Panc1 (cell line): ENCODE measurements at regions not wholly inside any gene's neighbourhood (a gene's known extent, or its start where the extent isn't known, plus 50 kb on each side); places are given as distances from the start of the nearest gene placed in this dataset.

ENCODE experiments used
- ATAC-seq: fragments of 200-7000 bp; cut with Tn5 transposase; 2 replicates; pipeline ENCODE4 v1.9.1; 2020; ENCODE audit warnings: mild to moderate bottlenecking, moderate library complexity
- BruUV-seq: library from RNA; stranded (reverse); fragments of 400-500 nt; replicated peaks from 2 replicates; lab custom pipeline; 2021; lab: Mats Ljungman, UMichigan
- CTCF ChIA-PET: fragments of 300-600 bp; sonication (Branson Sonifier 250); formaldehyde crosslinking; loops from one replicate; lab custom pipeline; 2022; ENCODE audit warnings: antibody characterized with exemption; lab: Charles Lee
- POLR2A ChIA-PET: fragments of 300-600 bp; sonication (Branson Sonifier 250); formaldehyde crosslinking; loops from one replicate; lab custom pipeline; 2022; ENCODE audit warnings: antibody characterized with exemption; lab: Charles Lee
- DNase-seq: peaks from one replicate; pipeline ENCODE4 v3.0.0-alpha.2; 2010; ENCODE audit warnings: low read depth, low spot score
- H3K27ac ChIP-seq: 2 replicates; pipeline ENCODE4 v1.5.1; 2011; ENCODE audit warnings: mild to moderate bottlenecking, low read length, inconsistent platforms
- H3K27me3 ChIP-seq: fragments of 200-500 bp; sonication (Bioruptor generic); 2 replicates; pipeline ENCODE4 v1.6.0; 2014; ENCODE audit warnings: low read length, inconsistent platforms; ENCODE audit not compliant: control insufficient read depth, insufficient read depth
- H3K36me3 ChIP-seq: fragments of 200-500 bp; sonication (Bioruptor generic); 2 replicates; pipeline ENCODE4 v1.5.1; 2014; ENCODE audit warnings: inconsistent platforms, mild to moderate bottlenecking, low read length, moderate library complexity; ENCODE audit not compliant: control insufficient read depth, insufficient read depth
- H3K4me1 ChIP-seq: 2 replicates; pipeline ENCODE4 v1.5.1; 2011; ENCODE audit warnings: inconsistent platforms, mild to moderate bottlenecking, low read length, moderate library complexity; ENCODE audit not compliant: control insufficient read depth, insufficient read depth
- H3K4me3 ChIP-seq, 2 experiments: 2 replicates each; pipeline ENCODE4 v1.5.1; 2011 to 2012; ENCODE audit warnings: low read depth in 2 of 2, low read length in 2 of 2, mild to moderate bottlenecking in 2 of 2, inconsistent platforms in 1 of 2, moderate library complexity in 1 of 2
- H3K9me3 ChIP-seq: fragments of 200-500 bp; sonication (Bioruptor generic); 2 replicates; pipeline ENCODE4 v1.5.1; 2014; ENCODE audit warnings: low read depth, mild to moderate bottlenecking, inconsistent platforms, low read length, moderate library complexity; ENCODE audit not compliant: control insufficient read depth, insufficient read depth
- CTCF ChIP-seq: fragments of 450-650 bp; IDR thresholded peaks from 2 replicates; pipeline ENCODE4 v1.5.1; 2017; ENCODE audit warnings: mild to moderate bottlenecking
- POLR2AphosphoS5 ChIP-seq: IDR thresholded peaks from 2 replicates; pipeline ENCODE4 v1.6.1; 2012; ENCODE audit warnings: mild to moderate bottlenecking, low read depth, low read length, moderate library complexity
- REST ChIP-seq, 2 experiments: IDR thresholded peaks; 2 replicates each; pipeline ENCODE4 v1.6.1; 2011 to 2012; ENCODE audit warnings: low read depth in 2 of 2, control low read depth in 1 of 2, low read length in 1 of 2, mild to moderate bottlenecking in 1 of 2, moderate library complexity in 1 of 2; ENCODE audit not compliant: insufficient read depth in 1 of 2
- SIN3A ChIP-seq: IDR thresholded peaks from 2 replicates; pipeline ENCODE4 v1.6.1; 2012; ENCODE audit warnings: low read depth, mild to moderate bottlenecking, low read length, moderate library complexity, borderline replicate concordance; ENCODE audit not compliant: insufficient read depth
- TCF7L2 ChIP-seq: IDR thresholded peaks from 2 replicates; pipeline ENCODE4 v1.6.1; 2011; ENCODE audit warnings: mild to moderate bottlenecking, low read depth, low read length, inconsistent platforms
- in situ Hi-C: cut with HindIII; loops from 2 replicates; pipeline ENCODE4 v1.10.0; 2016; ENCODE audit warnings: low sequenced_read_pairs, low pct_unique_long_range_greater_than_20kb
- intact Hi-C: fragments of 100-400 bp; cut with micrococcal nuclease; formaldehyde crosslinking; loops from one replicate; pipeline ENCODE4 v1.10.0; 2022; ENCODE audit not compliant: unreplicated experiment

- ChIA-PET POLR2A (no interaction called here), CTCF (no interaction called here)
- Histone ChIP-seq H3K27me3 (no peaks in the 10 kb centered on the region), H3K27ac (no peak overlapping the region), H3K4me3 (no peak overlapping the region), H3K4me1 (no peaks in the 10 kb centered on the region), H3K36me3 (no peaks in the 10 kb centered on the region), H3K9me3 (peaks cover 3% of the 10 kb centered on the region; the same call in 1 of the 2 replicates)
- TF ChIP-seq TCF7L2 (no peak), SIN3A (no peak), POLR2AphosphoS5 (no peak), REST (IDR thresholded peaks at IDR 0.05; ENCODE audit: insufficient read depth in 1 of 2, low read depth in 2 of 2, low read length in 1 of 2) (no peak), CTCF (no peak)
- in situ Hi-C loops (no loop called here), intact Hi-C loops (no loop called here)
- BruUV-seq, result no TSS peak
- ATAC-seq, result no peak
- no peak for DNase-seq
Measured at GRCh38 chr7:41517771-41518170, 185.1 kb downstream of the INHBA start.

- Histone ChIP-seq H3K27me3 (no peaks in the 10 kb centered on the region), H3K36me3 (no peaks in the 10 kb centered on the region), H3K4me3 (no peak overlapping the region), H3K9me3 (no peaks in the 10 kb centered on the region), H3K4me1 (no peaks in the 10 kb centered on the region), H3K27ac (no peak overlapping the region)
- no TSS peak for BruUV-seq
- intact Hi-C loops (no loop called here), in situ Hi-C loops (no loop called here)
- ATAC-seq, result no peak; the same call in 1 of the 2 replicates
- CTCF ChIA-PET, result no interaction called here
- POLR2A ChIA-PET, result no interaction called here
- DNase-seq, result peak; percentile 41
- no peak for TF ChIP-seq TCF7L2
- no peak for TF ChIP-seq CTCF
- TF ChIP-seq SIN3A, result no peak
- TF ChIP-seq REST (IDR thresholded peaks at IDR 0.05; ENCODE audit: insufficient read depth in 1 of 2, low read depth in 2 of 2, low read length in 1 of 2), result no peak
Measured at GRCh38 chr7:41508755-41509154, 194.1 kb downstream of the INHBA start.
